ENCODE measurements at regions not wholly inside any gene's neighbourhood (a gene's known extent, or its start where the extent isn't known, plus 50 kb on each side); places are given as distances from the start of the nearest gene placed in this dataset.
A peak's percentile ranks its signal among the peaks of the same experiment; 100 is the strongest.

GRCh38 chr3:146350852-146351251, 99.9 kb upstream of the PLSCR4 start:
- no peak for DNase-seq (ENCODE audit: low read depth)
- TF ChIP-seq, protein P1, sequence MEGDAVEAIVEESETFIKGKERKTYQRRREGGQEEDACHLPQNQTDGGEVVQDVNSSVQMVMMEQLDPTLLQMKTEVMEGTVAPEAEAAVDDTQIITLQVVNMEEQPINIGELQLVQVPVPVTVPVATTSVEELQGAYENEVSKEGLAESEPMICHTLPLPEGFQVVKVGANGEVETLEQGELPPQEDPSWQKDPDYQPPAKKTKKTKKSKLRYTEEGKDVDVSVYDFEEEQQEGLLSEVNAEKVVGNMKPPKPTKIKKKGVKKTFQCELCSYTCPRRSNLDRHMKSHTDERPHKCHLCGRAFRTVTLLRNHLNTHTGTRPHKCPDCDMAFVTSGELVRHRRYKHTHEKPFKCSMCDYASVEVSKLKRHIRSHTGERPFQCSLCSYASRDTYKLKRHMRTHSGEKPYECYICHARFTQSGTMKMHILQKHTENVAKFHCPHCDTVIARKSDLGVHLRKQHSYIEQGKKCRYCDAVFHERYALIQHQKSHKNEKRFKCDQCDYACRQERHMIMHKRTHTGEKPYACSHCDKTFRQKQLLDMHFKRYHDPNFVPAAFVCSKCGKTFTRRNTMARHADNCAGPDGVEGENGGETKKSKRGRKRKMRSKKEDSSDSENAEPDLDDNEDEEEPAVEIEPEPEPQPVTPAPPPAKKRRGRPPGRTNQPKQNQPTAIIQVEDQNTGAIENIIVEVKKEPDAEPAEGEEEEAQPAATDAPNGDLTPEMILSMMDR (IDR thresholded peaks at IDR 0.05; ENCODE audit: insufficient read depth, low read depth, low read length), result no peak
- H3K4me3 ChIP-seq (ENCODE audit: low read depth, low read length), result no peak overlapping the region

GRCh38 chr3:146345900-146346299, 95.0 kb upstream of the PLSCR4 start:
- TF ChIP-seq, protein P1 (IDR thresholded peaks at IDR 0.05; ENCODE audit: insufficient read depth, low read depth, low read length), result no peak
- H3K4me3 ChIP-seq (ENCODE audit: low read depth, low read length), result no peak overlapping the region
- DNase-seq (ENCODE audit: low read depth), result no peak

DNA sequence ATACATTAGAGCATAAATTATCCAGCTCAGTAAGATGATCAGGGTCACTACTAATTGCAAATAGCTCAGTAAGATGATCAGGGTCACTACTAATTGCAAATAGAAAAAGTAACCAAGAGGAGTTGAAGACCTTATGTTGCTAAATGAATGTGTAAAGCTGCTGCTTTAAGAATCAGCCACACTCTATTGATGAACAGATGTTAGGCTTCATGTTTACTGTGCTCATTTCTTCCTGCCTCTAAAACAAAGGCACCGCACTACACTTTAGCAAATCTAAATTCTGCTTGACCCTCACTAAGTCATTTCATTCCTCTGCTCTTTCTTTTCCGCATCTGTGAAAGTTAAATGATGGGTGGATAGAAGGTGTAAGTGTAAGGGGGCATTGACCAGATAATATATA, 92.6 kb upstream of the PLSCR4 start:
- peak; percentile 16 for DNase-seq (ENCODE audit: low read depth)

GRCh38 chr3:146342989-146343388, 92.1 kb upstream of the PLSCR4 start:
- DNase-seq (ENCODE audit: low read depth), result peak; percentile 76
- TF ChIP-seq, protein P1 (IDR thresholded peaks at IDR 0.05; ENCODE audit: insufficient read depth, low read depth, low read length), result no peak
- no peak overlapping the region for H3K4me3 ChIP-seq (ENCODE audit: low read depth, low read length)

More for the DNA sequence above, 92.6 kb upstream of the PLSCR4 start:
- TF ChIP-seq, protein P1 (IDR thresholded peaks at IDR 0.05; ENCODE audit: insufficient read depth, low read depth, low read length), result no peak
- no peak overlapping the region for H3K4me3 ChIP-seq (ENCODE audit: low read depth, low read length)

- peak; percentile 46 for DNase-seq (ENCODE audit: low read depth)
- H3K4me3 ChIP-seq (ENCODE audit: low read depth, low read length), result no peak overlapping the region
- TF ChIP-seq, protein P1 (IDR thresholded peaks at IDR 0.05; ENCODE audit: insufficient read depth, low read depth, low read length), result no peak
These were observed 88.4 kb upstream of the PLSCR4 start for GRCh38 chr3:146339349-146339748.

- DNase-seq (ENCODE audit: low read depth), result no peak
- no peak overlapping the region for H3K4me3 ChIP-seq (ENCODE audit: low read depth, low read length)
These were observed 87.1 kb upstream of the PLSCR4 start for GRCh38 chr3:146337991-146338390.

DNA sequence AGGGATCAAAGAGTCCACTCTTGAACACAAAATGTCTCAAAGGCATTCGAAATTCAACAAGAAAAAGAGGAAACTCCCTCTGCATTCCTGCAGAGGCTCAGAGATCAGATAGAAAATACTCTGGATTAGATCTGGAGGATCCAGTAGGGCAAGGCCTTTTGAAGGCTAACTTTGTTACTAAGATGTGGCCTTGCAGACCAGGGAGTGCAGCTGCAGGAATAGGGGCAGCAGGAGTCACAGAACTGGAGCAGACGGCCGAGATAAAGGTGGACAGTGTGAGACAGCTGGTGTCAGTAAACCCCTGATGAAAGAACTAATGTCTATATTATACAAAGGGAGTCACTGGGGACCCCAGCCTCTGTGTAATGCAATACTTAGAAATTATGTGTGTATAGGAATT, 84.5 kb upstream of the PLSCR4 start:
- no peak for DNase-seq (ENCODE audit: low read depth)
- TF ChIP-seq, protein P1 (IDR thresholded peaks at IDR 0.05; ENCODE audit: insufficient read depth, low read depth, low read length), result no peak
- H3K4me3 ChIP-seq (ENCODE audit: low read depth, low read length), result no peak overlapping the region

More at GRCh38 chr3:146337991-146338390, 87.1 kb upstream of the PLSCR4 start:
- TF ChIP-seq, protein P1 (IDR thresholded peaks at IDR 0.05; ENCODE audit: insufficient read depth, low read depth, low read length), result no peak

Data from fibroblast of villous mesenchyme (primary cell).